Mesenchymal stem cell (in vitro differentiated cells and primary cell): ENCODE measurements at regions not wholly inside any gene's neighbourhood (a gene's known extent, or its start where the extent isn't known, plus 50 kb on each side); places are given as distances from the start of the nearest gene placed in this dataset.

Experiments
- DNase-seq: peaks from one replicate; pipeline ENCODE4 v3.0.0-alpha.2; 2013
- H2AFZ ChIP-seq: one replicate; pipeline ENCODE4 v1.6.1; 2013; ENCODE audit warnings: low read depth, mild to moderate bottlenecking, control low read depth, inconsistent platforms, low read length, moderate library complexity
- H2AK5ac ChIP-seq: 2 replicates; pipeline ENCODE4 v1.6.1; 2013; ENCODE audit warnings: low read length, moderate library complexity, mild to moderate bottlenecking, inconsistent platforms; ENCODE audit not compliant: severe bottlenecking
- H2BK120ac ChIP-seq: one replicate; pipeline ENCODE4 v1.6.1; 2013; ENCODE audit warnings: low read depth, mild to moderate bottlenecking, inconsistent platforms, low read length, moderate library complexity
- H2BK12ac ChIP-seq, 2 experiments: one replicate each; pipeline ENCODE4 v1.6.1; 2013; ENCODE audit warnings: inconsistent platforms in 2 of 2, low read length in 2 of 2, mild to moderate bottlenecking in 2 of 2, moderate library complexity in 2 of 2, control low read depth in 1 of 2
- H2BK15ac ChIP-seq: one replicate; pipeline ENCODE4 v1.6.1; 2013; ENCODE audit warnings: mild to moderate bottlenecking, low read depth, inconsistent platforms; ENCODE audit not compliant: poor library complexity, severe bottlenecking
- H2BK5ac ChIP-seq: 2 replicates; pipeline ENCODE4 v1.6.1; 2013; ENCODE audit warnings: low read depth, mild to moderate bottlenecking, low read length, control low read depth, inconsistent platforms; ENCODE audit not compliant: poor library complexity, severe bottlenecking
- H3K14ac ChIP-seq, 2 experiments: one replicate each; pipeline ENCODE4 v1.6.1; 2013; ENCODE audit warnings: inconsistent platforms in 2 of 2, low read length in 2 of 2, control low read depth in 1 of 2, mild to moderate bottlenecking in 1 of 2, moderate library complexity in 1 of 2
- H3K18ac ChIP-seq, 2 experiments: one replicate each; pipeline ENCODE4 v1.6.1; 2013; ENCODE audit warnings: inconsistent platforms in 2 of 2, low read length in 2 of 2, control low read depth in 1 of 2, low read depth in 1 of 2, mild to moderate bottlenecking in 1 of 2
- H3K23ac ChIP-seq, 2 experiments: one replicate each; pipeline ENCODE4 v1.6.1; 2013; ENCODE audit warnings: inconsistent platforms in 2 of 2, low read length in 2 of 2, mild to moderate bottlenecking in 2 of 2, moderate library complexity in 2 of 2, control low read depth in 1 of 2
- H3K27ac ChIP-seq: 2 replicates; pipeline ENCODE4 v1.5.1; 2013; ENCODE audit warnings: mild to moderate bottlenecking, moderate library complexity, low read length, control low read depth, inconsistent platforms; ENCODE audit not compliant: poor library complexity, severe bottlenecking
- H3K27me3 ChIP-seq, 2 experiments: 2 replicates each; pipeline versions ENCODE4 v1.6.1 to v1.7.0; 2013; ENCODE audit warnings: low read length in 2 of 2, mild to moderate bottlenecking in 2 of 2, moderate library complexity in 2 of 2, control low read depth in 1 of 2, inconsistent platforms in 1 of 2; ENCODE audit not compliant: control insufficient read depth in 1 of 2, insufficient read depth in 1 of 2
- H3K36me3 ChIP-seq, 2 experiments: 2 replicates each; pipeline versions ENCODE4 v1.6.1 to v1.7.0; 2013; ENCODE audit warnings: low read length in 2 of 2, control low read depth in 1 of 2, inconsistent platforms in 1 of 2, low read depth in 1 of 2, mild to moderate bottlenecking in 1 of 2; ENCODE audit not compliant: insufficient read depth in 2 of 2, control insufficient read depth in 1 of 2
- H3K4ac ChIP-seq, 2 experiments: one replicate each; pipeline ENCODE4 v1.6.1; 2013; ENCODE audit warnings: inconsistent platforms in 2 of 2, low read length in 2 of 2, mild to moderate bottlenecking in 2 of 2, moderate library complexity in 2 of 2, control low read depth in 1 of 2, low read depth in 1 of 2
- H3K4me1 ChIP-seq: 2 replicates; pipeline ENCODE4 v1.6.1; 2013; ENCODE audit warnings: low read depth, low read length, control low read depth; ENCODE audit not compliant: control insufficient read depth, insufficient read depth
- H3K4me2 ChIP-seq: 2 replicates; pipeline ENCODE4 v1.6.1; 2013; ENCODE audit warnings: low read length, mild to moderate bottlenecking, inconsistent platforms; ENCODE audit not compliant: poor library complexity, severe bottlenecking
- H3K4me3 ChIP-seq, 2 experiments: 2 replicates each; pipeline versions ENCODE4 v1.5.1 to v1.7.0; 2013; ENCODE audit warnings: low read length in 2 of 2, mild to moderate bottlenecking in 2 of 2, control low read depth in 1 of 2, low read depth in 1 of 2; ENCODE audit not compliant: insufficient read depth in 1 of 2
- H3K79me1 ChIP-seq: replicated peaks from 2 replicates; pipeline ENCODE4 v1.6.1; 2013; ENCODE audit warnings: mild to moderate bottlenecking, control low read depth, low read length, inconsistent platforms; ENCODE audit not compliant: poor library complexity, severe bottlenecking
- H3K9ac ChIP-seq: 2 replicates; pipeline ENCODE4 v1.7.0; 2013; ENCODE audit warnings: mild to moderate bottlenecking, low read length, moderate library complexity
- H3K9me3 ChIP-seq: 2 replicates; pipeline ENCODE4 v1.7.0; 2013; ENCODE audit warnings: mild to moderate bottlenecking, low read length; ENCODE audit not compliant: control insufficient read depth
- H4K8ac ChIP-seq: one replicate; pipeline ENCODE4 v1.6.1; 2013; ENCODE audit warnings: inconsistent platforms, mild to moderate bottlenecking, low read length, moderate library complexity
- H4K91ac ChIP-seq: one replicate; pipeline ENCODE4 v1.6.1; 2013; ENCODE audit warnings: mild to moderate bottlenecking, low read length, inconsistent platforms
- WGBS: methylation state at CpG from one replicate; pipeline ENCODE4 v1.1.7; 2013; ENCODE audit warnings: mixed read lengths; 5-methylcytosine and 5-hydroxymethylcytosine counted together

DNA sequence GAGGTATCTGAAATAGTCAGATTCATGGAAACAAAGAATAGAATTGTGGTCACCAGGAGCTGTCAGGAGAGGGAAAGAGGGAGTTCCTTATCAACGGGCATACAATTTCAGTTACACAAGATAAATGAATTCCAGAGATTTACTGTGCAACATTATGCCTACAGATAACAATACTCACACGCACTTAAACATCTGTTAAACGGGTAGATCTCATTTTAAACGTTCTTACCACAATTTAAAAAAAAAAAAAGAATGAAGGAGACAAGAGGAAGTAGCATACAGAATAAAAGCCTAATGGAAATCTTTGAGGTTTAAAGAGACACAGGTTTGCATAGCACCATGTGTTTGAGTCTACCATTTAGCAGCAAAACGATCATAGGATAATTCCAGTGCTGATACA lies 298.0 kb downstream of the DKK2 start:
- no peak overlapping the region for H2AFZ ChIP-seq
- no peak overlapping the region for H2AK5ac ChIP-seq
- no peak overlapping the region for H3K4me2 ChIP-seq
- no peak overlapping the region for H3K4me3 ChIP-seq
- no peaks in the 10 kb centered on the region for H3K27me3 ChIP-seq
- no peaks in the 10 kb centered on the region for H3K36me3 ChIP-seq
- no peaks in the 10 kb centered on the region for H3K79me1 ChIP-seq
- H2BK5ac ChIP-seq, result no peak overlapping the region
- H3K9ac ChIP-seq, result no peak overlapping the region
- H3K18ac ChIP-seq, result no peak overlapping the region
- H2BK12ac ChIP-seq, result no peak overlapping the region
- no peak overlapping the region for H3K23ac ChIP-seq
- H2BK120ac ChIP-seq, result no peak overlapping the region
- H3K27ac ChIP-seq, result no peak overlapping the region
- no peak for DNase-seq
- no peak overlapping the region for H4K91ac ChIP-seq
- no peak overlapping the region for H4K8ac ChIP-seq
- H3K4ac ChIP-seq, result no peak overlapping the region
- no peaks in the 10 kb centered on the region for H3K4me1 ChIP-seq
- H3K9me3 ChIP-seq, result no peaks in the 10 kb centered on the region
- H2BK15ac ChIP-seq, result no peak overlapping the region
- no peak overlapping the region for H3K14ac ChIP-seq
- 100% methylated on average over 1 of the region's 5 CpGs for WGBS

DNA sequence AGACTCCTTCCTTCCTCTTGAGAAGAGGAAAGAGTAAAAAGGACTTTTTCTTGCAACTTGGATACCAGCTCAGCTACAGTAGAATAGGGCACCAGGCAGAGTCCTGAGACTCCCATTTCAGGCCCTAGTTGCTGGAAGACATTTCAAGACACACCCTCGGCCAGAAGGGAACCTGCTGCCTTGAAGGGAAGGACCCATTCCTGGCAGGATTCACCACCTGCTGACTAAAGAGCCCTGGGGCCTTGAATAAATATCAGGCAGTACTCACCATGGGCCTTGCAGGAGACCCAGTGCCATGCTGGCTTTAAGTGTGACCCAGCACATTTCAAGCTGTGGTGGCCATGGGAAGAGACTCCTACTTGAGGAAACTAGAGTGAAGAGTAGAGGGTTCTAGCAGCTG lies 317.6 kb downstream of the DKK2 start:
- no peak overlapping the region for H2BK15ac ChIP-seq
- no peaks in the 10 kb centered on the region for H3K9me3 ChIP-seq
- H3K4ac ChIP-seq, result no peak overlapping the region
- H2BK12ac ChIP-seq, result no peak overlapping the region
- H3K36me3 ChIP-seq, result no peaks in the 10 kb centered on the region
- no peak overlapping the region for H3K4me3 ChIP-seq
- DNase-seq, result no peak
- H3K9ac ChIP-seq, result no peak overlapping the region
- H3K14ac ChIP-seq, result no peak overlapping the region
- H3K4me1 ChIP-seq, result peaks cover 4% of the 10 kb centered on the region
- no peak overlapping the region for H2AFZ ChIP-seq
- H4K8ac ChIP-seq, result no peak overlapping the region
- H3K23ac ChIP-seq, result no peak overlapping the region
- H3K27me3 ChIP-seq, result no peaks in the 10 kb centered on the region
- H3K27ac ChIP-seq, result no peak overlapping the region
- no peak overlapping the region for H3K18ac ChIP-seq
- H2BK120ac ChIP-seq, result no peak overlapping the region
- H3K4me2 ChIP-seq, result no peak overlapping the region
- no peak overlapping the region for H2AK5ac ChIP-seq
- no peaks in the 10 kb centered on the region for H3K79me1 ChIP-seq
- H4K91ac ChIP-seq, result no peak overlapping the region
- no peak overlapping the region for H2BK5ac ChIP-seq
- whole genome bisulfite sequencing, result 85% methylated on average over 1 of the region's 1 CpG

DNA sequence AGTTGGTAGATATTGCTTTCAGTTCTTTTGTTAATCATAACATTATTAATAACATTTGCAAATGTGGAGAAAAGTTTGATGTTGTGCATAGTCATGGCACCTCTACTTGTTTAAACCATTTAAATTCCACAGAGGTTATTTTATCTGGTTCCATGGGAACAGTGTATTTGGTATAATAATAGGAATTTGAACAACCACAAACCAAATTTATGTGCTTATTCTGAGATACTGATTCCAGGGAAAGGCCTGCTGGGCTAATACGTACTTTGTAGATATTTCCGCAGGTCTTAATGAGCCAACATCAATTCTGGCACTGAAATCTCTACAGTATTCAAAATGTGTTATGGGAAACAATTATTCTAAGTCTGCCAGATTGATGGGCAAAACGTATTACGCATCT lies 319.0 kb downstream of the DKK2 start:
- Histone ChIP-seq H3K27me3 (no peaks in the 10 kb centered on the region), H3K4me1 (peaks cover 4% of the 10 kb centered on the region), H3K79me1 (no peaks in the 10 kb centered on the region), H2BK5ac (no peak overlapping the region), H3K4me3 (no peak overlapping the region), H3K27ac (no peak overlapping the region), H2AK5ac (no peak overlapping the region), H3K14ac (no peak overlapping the region), H2BK120ac (no peak overlapping the region), H2BK12ac (no peak overlapping the region), H4K91ac (no peak overlapping the region), H3K4ac (no peak overlapping the region), H3K9ac (no peak overlapping the region), H3K23ac (no peak overlapping the region), H4K8ac (no peak overlapping the region), H3K36me3 (no peaks in the 10 kb centered on the region), H3K4me2 (no peak overlapping the region), H2AFZ (no peak overlapping the region), H3K18ac (no peak overlapping the region), H2BK15ac (no peak overlapping the region), H3K9me3 (no peaks in the 10 kb centered on the region)
- peak; percentile 23 for DNase-seq
- WGBS, result 96% methylated on average over 4 of the region's 4 CpGs

DNA sequence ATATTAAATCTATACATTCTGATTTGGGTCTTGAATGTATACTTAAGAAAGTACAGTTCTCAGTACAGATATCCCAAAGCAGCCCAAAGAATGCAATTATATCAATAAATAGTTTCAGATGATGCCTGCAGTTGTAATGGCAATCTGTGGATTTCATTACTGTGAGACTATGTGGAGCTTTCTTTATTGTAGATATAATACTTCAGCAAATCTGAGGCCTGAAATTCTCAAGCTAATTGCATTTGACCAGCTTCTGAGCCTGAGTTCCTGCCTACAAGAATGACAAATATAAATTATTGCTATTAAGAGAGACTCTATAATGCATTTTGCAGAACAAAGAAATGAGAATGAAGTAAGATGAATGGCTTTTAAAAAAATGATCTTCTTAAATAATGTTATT lies 320.3 kb downstream of the DKK2 start:
- no peak overlapping the region for H3K27ac ChIP-seq
- H3K9ac ChIP-seq, result no peak overlapping the region
- H3K14ac ChIP-seq, result no peak overlapping the region
- H2BK120ac ChIP-seq, result no peak overlapping the region
- no peak overlapping the region for H4K91ac ChIP-seq
- no peak overlapping the region for H2AK5ac ChIP-seq
- DNase-seq, result no peak
- no peaks in the 10 kb centered on the region for H3K9me3 ChIP-seq
- H3K79me1 ChIP-seq, result no peaks in the 10 kb centered on the region
- no peak overlapping the region for H4K8ac ChIP-seq
- H3K18ac ChIP-seq, result no peak overlapping the region
- H3K27me3 ChIP-seq, result no peaks in the 10 kb centered on the region
- H2AFZ ChIP-seq, result no peak overlapping the region
- H2BK5ac ChIP-seq, result no peak overlapping the region
- no peak overlapping the region for H2BK12ac ChIP-seq
- H3K36me3 ChIP-seq, result no peaks in the 10 kb centered on the region
- no peak overlapping the region for H3K4me3 ChIP-seq
- H3K4me1 ChIP-seq, result peaks cover 4% of the 10 kb centered on the region
- no peak overlapping the region for H3K4me2 ChIP-seq
- H3K4ac ChIP-seq, result no peak overlapping the region
- no peak overlapping the region for H3K23ac ChIP-seq
- H2BK15ac ChIP-seq, result no peak overlapping the region
